ENCODE measurements at regions not wholly inside any gene's neighbourhood (a gene's known extent, or its start where the extent isn't known, plus 50 kb on each side); places are given as distances from the start of the nearest gene placed in this dataset.

DNA sequence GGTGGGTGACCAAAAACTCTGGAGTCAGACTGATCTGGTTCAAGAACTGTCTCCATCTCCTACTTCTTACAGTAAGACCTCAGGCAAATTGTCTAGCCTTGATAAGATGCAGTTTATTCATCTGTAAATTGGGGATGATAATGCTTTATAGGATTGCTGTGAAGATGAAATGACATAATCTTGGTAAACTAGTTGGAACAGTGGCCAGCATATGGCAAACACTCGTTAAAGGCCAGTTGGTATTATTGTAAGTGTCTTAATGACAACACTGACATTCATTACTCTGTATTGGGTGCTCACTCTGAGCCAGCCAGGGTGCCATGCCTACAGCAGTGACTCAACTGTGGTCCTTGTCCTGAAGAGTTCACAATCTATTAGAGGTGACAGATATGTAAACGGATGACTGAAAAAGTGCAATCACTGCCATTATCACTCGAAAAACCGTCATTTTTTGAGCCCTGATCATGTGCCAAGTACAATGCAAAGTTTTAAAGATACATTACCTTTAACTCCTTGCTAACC, 84.9 kb upstream of the HSPA9 start:
- H3K9me3 Mint-ChIP-seq = no peaks in the 10 kb centered on the region
- no peak for DNase-seq
- intact Hi-C loops (cut with micrococcal nuclease) = no loop called here
- no peak overlapping the region for H3K4me3 Mint-ChIP-seq
- peaks cover 89% of the 10 kb centered on the region for H3K27me3 Mint-ChIP-seq
- peaks cover 9% of the 10 kb centered on the region for H3K4me1 Mint-ChIP-seq
- peaks cover 3% of the 10 kb centered on the region for H3K36me3 Mint-ChIP-seq (ENCODE audit: low read depth)
- H3K27ac Mint-ChIP-seq = no peak overlapping the region

DNA sequence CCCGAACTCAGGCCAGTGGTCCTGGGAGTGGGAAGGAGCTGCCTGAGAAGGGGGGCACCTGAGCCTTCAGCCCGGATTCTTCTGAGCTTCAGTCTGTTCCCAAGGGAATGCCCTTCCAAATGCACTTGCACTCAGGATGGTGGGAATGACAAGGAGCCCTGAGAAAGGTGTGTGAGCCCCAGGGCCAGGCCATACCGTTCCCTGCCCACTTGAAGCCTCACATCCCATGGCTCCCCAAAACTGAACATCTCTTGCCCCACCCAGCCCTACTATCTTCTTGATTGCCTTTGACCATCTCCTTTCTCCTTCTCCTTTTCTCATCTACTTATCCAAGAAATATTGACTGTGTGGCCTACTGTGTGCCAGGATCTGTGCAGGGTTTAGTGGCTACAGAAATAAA, 84.4 kb upstream of the HSPA9 start:
- Mint-ChIP-seq H3K27me3 (peaks cover 89% of the 10 kb centered on the region), H3K9me3 (no peaks in the 10 kb centered on the region), H3K27ac (no peak overlapping the region), H3K4me3 (no peak overlapping the region), H3K4me1 (peaks cover 14% of the 10 kb centered on the region), H3K36me3 (ENCODE audit: low read depth) (peaks cover 5% of the 10 kb centered on the region)
- DNase-seq = no peak
- intact Hi-C loops (cut with micrococcal nuclease) = no loop called here

- H3K36me3 Mint-ChIP-seq (ENCODE audit: low read depth) = peaks cover 5% of the 10 kb centered on the region
- H3K4me3 Mint-ChIP-seq = no peak overlapping the region
- no peak overlapping the region for H3K27ac Mint-ChIP-seq
- H3K4me1 Mint-ChIP-seq = peaks cover 18% of the 10 kb centered on the region
- DNase-seq = no peak
- peaks cover 89% of the 10 kb centered on the region for H3K27me3 Mint-ChIP-seq
- no peaks in the 10 kb centered on the region for H3K9me3 Mint-ChIP-seq
- intact Hi-C loops (cut with micrococcal nuclease) = no loop called here
Measured at GRCh38 chr5:138659121-138659520, 83.9 kb upstream of the HSPA9 start.

- Mint-ChIP-seq H3K4me1 (peaks cover 21% of the 10 kb centered on the region), H3K9me3 (no peaks in the 10 kb centered on the region), H3K4me3 (no peak overlapping the region), H3K36me3 (ENCODE audit: low read depth) (peaks cover 5% of the 10 kb centered on the region), H3K27me3 (peaks cover 91% of the 10 kb centered on the region), H3K27ac (peak overlapping the region; percentile 36)
- no peak for DNase-seq
- intact Hi-C loops (cut with micrococcal nuclease) = no loop called here
Measured at GRCh38 chr5:138658676-138659075, 83.5 kb upstream of the HSPA9 start.

GRCh38 chr5:138657360-138657759, 82.2 kb upstream of the HSPA9 start:
- peaks cover 4% of the 10 kb centered on the region for H3K36me3 Mint-ChIP-seq (ENCODE audit: low read depth)
- no peak overlapping the region for H3K4me3 Mint-ChIP-seq
- intact Hi-C loops (cut with micrococcal nuclease) = no loop called here
- H3K4me1 Mint-ChIP-seq = peaks cover 14% of the 10 kb centered on the region
- H3K9me3 Mint-ChIP-seq = no peaks in the 10 kb centered on the region
- peaks cover 92% of the 10 kb centered on the region for H3K27me3 Mint-ChIP-seq
- H3K27ac Mint-ChIP-seq = no peak overlapping the region
- no peak for DNase-seq

- H3K4me3 Mint-ChIP-seq = no peak overlapping the region
- peaks cover 89% of the 10 kb centered on the region for H3K27me3 Mint-ChIP-seq
- peaks cover 4% of the 10 kb centered on the region for H3K36me3 Mint-ChIP-seq (ENCODE audit: low read depth)
- H3K4me1 Mint-ChIP-seq = peaks cover 14% of the 10 kb centered on the region
- H3K27ac Mint-ChIP-seq = peak overlapping the region; percentile 32
- H3K9me3 Mint-ChIP-seq = no peaks in the 10 kb centered on the region
- no peak for DNase-seq
- intact Hi-C loops (cut with micrococcal nuclease) = no loop called here
Measured at GRCh38 chr5:138656916-138657315, 81.7 kb upstream of the HSPA9 start.

- Mint-ChIP-seq H3K9me3 (no peaks in the 10 kb centered on the region), H3K4me1 (peaks cover 14% of the 10 kb centered on the region), H3K36me3 (ENCODE audit: low read depth) (peaks cover 4% of the 10 kb centered on the region), H3K4me3 (no peak overlapping the region), H3K27me3 (peaks cover 88% of the 10 kb centered on the region), H3K27ac (no peak overlapping the region)
- intact Hi-C loops (cut with micrococcal nuclease) = no loop called here
- DNase-seq = no peak
Measured at GRCh38 chr5:138655530-138656190, 80.5 kb upstream of the HSPA9 start.

DNA sequence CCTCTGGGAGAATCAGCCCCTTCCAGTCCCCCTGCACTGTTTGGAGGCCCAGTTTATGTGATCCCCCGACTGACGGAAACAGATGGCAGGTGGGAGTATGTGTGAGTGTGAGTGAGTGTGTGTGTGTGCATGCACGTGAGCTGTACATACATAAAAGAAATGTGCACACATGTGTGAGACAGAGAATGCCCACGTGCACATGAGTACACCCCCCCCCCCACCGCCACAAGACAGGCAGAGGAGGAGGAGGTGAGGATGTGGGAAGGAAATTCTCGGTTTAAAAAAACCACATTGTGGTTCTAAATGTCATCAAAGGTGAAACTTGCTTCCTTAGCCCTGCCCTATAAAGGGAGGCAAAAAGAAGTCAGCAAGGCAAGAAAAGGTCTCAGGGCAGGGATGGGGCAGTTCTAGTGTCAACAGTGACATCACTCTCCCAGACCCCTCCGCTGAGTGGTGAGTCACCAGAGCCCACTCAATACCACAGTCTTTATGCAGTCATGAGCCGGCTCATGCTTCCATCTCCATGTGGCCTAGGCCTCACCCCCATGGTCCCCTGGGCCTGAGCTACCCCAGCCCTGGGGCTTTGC, 79.2 kb upstream of the HSPA9 start:
- Mint-ChIP-seq H3K4me3 (peak overlapping the region; percentile 42), H3K4me1 (peaks cover 14% of the 10 kb centered on the region), H3K36me3 (ENCODE audit: low read depth) (peaks cover 4% of the 10 kb centered on the region), H3K27ac (peak overlapping the region; percentile 83), H3K27me3 (peaks cover 86% of the 10 kb centered on the region), H3K9me3 (no peaks in the 10 kb centered on the region)
- DNase-seq = peak; percentile 87
- intact Hi-C loops (cut with micrococcal nuclease) = loop anchor here (1.0 to 5.0 kb wide), 7 partner anchors 51 to 738 kb away; partner anchors contain the start of genes CTNNA1 and HSPA9

DNA sequence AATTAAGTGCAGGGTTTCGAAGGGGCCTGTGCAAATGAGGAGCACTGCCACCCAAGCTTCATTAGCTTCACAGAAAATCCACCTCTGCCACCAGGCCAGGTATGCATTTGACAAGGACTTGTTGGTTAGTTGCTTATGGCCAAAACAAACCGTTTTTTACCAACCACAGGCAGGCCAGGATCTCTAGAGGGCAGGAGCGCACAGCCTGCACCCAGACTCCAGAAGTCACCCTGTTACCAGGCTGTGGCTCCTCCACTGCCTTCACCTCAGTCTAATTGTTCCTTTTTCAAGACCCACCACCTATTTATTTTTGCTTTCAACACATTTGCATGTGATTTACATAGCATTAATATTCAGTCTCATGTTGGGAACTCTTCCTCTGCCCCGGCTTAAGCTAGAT, 78.3 kb upstream of the HSPA9 start:
- Mint-ChIP-seq H3K36me3 (ENCODE audit: low read depth) (peaks cover 4% of the 10 kb centered on the region), H3K9me3 (no peaks in the 10 kb centered on the region), H3K27me3 (peaks cover 86% of the 10 kb centered on the region), H3K4me1 (peaks cover 14% of the 10 kb centered on the region), H3K27ac (no peak overlapping the region), H3K4me3 (no peak overlapping the region)
- DNase-seq = no peak
- intact Hi-C loops (cut with micrococcal nuclease) = loop anchor here (5.0 kb wide), 4 partner anchors 99 to 739 kb away; partner anchors contain the start of gene CTNNA1

- H3K4me3 Mint-ChIP-seq = no peak overlapping the region
- H3K27ac Mint-ChIP-seq = no peak overlapping the region
- peaks cover 91% of the 10 kb centered on the region for H3K27me3 Mint-ChIP-seq
- intact Hi-C loops (cut with micrococcal nuclease) = loop anchor here (5.0 kb wide), 4 partner anchors 101 to 741 kb away; partner anchors contain the start of gene CTNNA1
- H3K4me1 Mint-ChIP-seq = peaks cover 14% of the 10 kb centered on the region
- H3K36me3 Mint-ChIP-seq (ENCODE audit: low read depth) = peaks cover 2% of the 10 kb centered on the region
- H3K9me3 Mint-ChIP-seq = no peaks in the 10 kb centered on the region
- no peak for DNase-seq
Measured at GRCh38 chr5:138651767-138652117, 76.5 kb upstream of the HSPA9 start.

GRCh38 chr5:138651058-138651766, 76.0 kb upstream of the HSPA9 start:
- H3K4me1 Mint-ChIP-seq = peaks cover 14% of the 10 kb centered on the region

DNA sequence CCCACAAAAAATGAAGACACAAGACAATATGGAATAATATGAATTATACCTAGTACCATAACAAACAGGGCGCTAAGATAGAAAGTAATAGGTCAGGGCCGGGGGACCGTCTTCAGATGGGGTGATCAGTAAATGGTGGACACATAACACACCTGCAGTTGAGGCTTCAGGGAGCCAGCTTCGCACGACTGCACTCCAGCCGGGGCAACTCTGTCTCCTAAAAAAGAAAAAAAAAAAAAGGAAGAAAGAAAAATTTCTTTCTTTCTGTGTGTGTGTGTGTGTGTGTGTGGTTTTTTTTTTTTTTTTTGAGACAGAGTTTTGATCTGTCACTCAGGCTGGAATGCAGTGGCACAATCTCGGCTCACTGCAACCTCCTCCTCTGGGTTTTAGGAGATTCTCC, 75.0 kb upstream of the HSPA9 start:
- peaks cover 2% of the 10 kb centered on the region for H3K36me3 Mint-ChIP-seq (ENCODE audit: low read depth)
- no peak overlapping the region for H3K4me3 Mint-ChIP-seq
- intact Hi-C loops (cut with micrococcal nuclease) = loop anchor here (5.0 kb wide), 4 partner anchors 102 to 742 kb away; partner anchors contain the start of gene CTNNA1
- H3K4me1 Mint-ChIP-seq = peaks cover 14% of the 10 kb centered on the region
- H3K27me3 Mint-ChIP-seq = peaks cover 89% of the 10 kb centered on the region
- no peaks in the 10 kb centered on the region for H3K9me3 Mint-ChIP-seq
- H3K27ac Mint-ChIP-seq = no peak overlapping the region
- DNase-seq = no peak

More at GRCh38 chr5:138651058-138651766, 76.0 kb upstream of the HSPA9 start:
- Mint-ChIP-seq H3K36me3 (ENCODE audit: low read depth) (peaks cover 2% of the 10 kb centered on the region), H3K9me3 (no peaks in the 10 kb centered on the region), H3K4me3 (no peak overlapping the region), H3K27me3 (peaks cover 91% of the 10 kb centered on the region), H3K27ac (no peak overlapping the region)
- intact Hi-C loops (cut with micrococcal nuclease) = loop anchor here (5.0 kb wide), 4 partner anchors 101 to 741 kb away; partner anchors contain the start of gene CTNNA1
- no peak for DNase-seq

DNA sequence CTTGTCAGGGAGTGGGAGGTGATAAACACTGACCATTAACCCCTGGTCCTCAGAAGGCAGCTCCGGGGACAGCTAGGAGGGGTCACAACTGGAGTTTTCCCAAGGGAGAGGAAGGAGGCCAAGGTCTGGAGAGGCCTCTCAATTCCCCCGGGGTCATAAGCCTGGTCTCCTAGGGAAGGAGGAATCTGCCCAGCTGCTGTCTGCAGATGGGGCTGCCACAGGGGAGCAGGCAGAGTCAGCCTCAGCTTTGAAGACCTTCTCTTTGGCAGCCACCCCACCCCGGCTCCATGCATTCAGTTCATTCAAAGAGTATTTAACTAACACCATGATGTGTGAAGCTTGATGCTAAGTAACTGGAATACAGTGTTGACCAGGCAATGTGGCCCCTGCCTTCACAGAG, 74.6 kb upstream of the HSPA9 start:
- H3K4me1 Mint-ChIP-seq = peaks cover 9% of the 10 kb centered on the region
- H3K36me3 Mint-ChIP-seq (ENCODE audit: low read depth) = peaks cover 1% of the 10 kb centered on the region
- no peak for DNase-seq
- H3K27ac Mint-ChIP-seq = no peak overlapping the region
- peaks cover 89% of the 10 kb centered on the region for H3K27me3 Mint-ChIP-seq
- H3K9me3 Mint-ChIP-seq = no peaks in the 10 kb centered on the region
- H3K4me3 Mint-ChIP-seq = no peak overlapping the region
- intact Hi-C loops (cut with micrococcal nuclease) = loop anchor here (5.0 kb wide), 4 partner anchors 103 to 743 kb away; partner anchors contain the start of gene CTNNA1

DNA sequence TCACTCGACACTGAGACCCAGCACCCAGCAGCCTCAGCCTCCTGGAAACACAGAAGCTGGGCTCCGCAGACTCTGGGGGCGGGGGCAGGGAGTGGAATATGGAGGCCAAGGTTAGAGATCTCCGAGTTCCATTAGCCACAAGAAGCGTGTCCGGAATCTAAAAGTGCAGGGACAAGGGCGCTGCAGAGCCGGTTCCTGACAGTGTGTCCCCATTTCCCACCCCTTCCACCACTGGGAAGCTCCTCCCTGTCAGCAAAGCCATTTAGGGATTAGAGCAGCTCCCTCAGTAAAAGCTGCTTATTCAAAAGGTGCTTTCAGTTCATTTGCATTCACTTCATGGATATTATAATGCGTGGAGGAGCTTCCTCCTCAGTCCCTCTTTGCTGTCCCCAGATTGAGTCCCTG, 74.1 kb upstream of the HSPA9 start:
- Mint-ChIP-seq H3K27ac (no peak overlapping the region), H3K27me3 (peaks cover 89% of the 10 kb centered on the region), H3K4me3 (no peak overlapping the region), H3K4me1 (peaks cover 5% of the 10 kb centered on the region), H3K36me3 (ENCODE audit: low read depth) (no peaks in the 10 kb centered on the region), H3K9me3 (no peaks in the 10 kb centered on the region)
- intact Hi-C loops (cut with micrococcal nuclease) = no loop called here
- DNase-seq = no peak

Measured in activated CD4-positive, alpha-beta T cell treated with anti-CD3 and anti-CD28 coated beads, Interleukin-2, amount 10 ng/mL, durations not matched to agents 24 days and 14 days (primary cell).